22Rv1 (cell line): ENCODE measurements at regions not wholly inside any gene's neighbourhood (a gene's known extent, or its start where the extent isn't known, plus 50 kb on each side); places are given as distances from the start of the nearest gene placed in this dataset.

ENCODE experiments used
- H3K27ac ChIP-seq: fragments of 450-650 bp; 2 replicates; pipeline ENCODE4 v1.5.1; 2017
- CTCF ChIP-seq: fragments of 450-650 bp; IDR thresholded peaks from 2 replicates; pipeline ENCODE4 v1.5.1; 2017; ENCODE audit warnings: mild to moderate bottlenecking
- ZFX ChIP-seq: fragments of 450-650 bp; IDR thresholded peaks from 2 replicates; pipeline ENCODE4 v1.6.1; 2017; ENCODE audit warnings: antibody characterized with exemption, borderline replicate concordance

DNA sequence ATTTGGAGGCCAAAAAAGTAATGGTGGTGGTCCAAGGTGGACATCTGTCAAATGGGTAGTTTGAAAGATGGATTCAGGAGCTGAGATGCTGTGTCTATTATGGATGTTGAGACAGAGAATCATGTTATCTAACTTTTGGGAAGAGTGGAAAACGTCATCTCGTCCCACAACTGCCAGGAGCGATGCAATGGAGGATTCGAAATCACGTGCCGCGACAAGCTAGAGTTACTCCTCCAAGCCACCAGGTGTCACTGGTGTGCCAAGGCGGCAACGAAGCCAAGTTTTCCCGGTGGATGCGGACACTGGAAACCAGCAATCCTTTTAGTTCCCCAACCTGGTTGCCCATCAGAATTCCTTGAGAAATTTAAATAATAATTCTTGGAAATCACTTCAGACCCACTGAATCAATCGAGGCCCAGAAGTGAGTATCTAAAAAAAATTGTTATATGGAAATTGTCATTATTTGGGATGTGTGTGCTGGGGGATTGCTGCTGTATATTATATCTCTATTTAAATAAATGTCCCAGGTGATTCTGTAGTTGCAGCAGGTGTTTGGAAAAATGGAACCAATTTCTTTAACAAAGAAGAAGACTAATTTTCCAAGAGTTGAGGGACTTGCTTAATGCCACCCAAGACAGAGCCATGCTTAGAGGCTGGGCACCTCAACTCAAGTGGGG is 206.1 kb downstream of the HAPSTR1 start:
- TF ChIP-seq ZFX (no peak), CTCF (peak; percentile 89)
- H3K27ac ChIP-seq: no peak overlapping the region

- H3K27ac ChIP-seq: no peak overlapping the region
Measured at GRCh38 chr16:9300252-9300651, 208.8 kb downstream of the HAPSTR1 start.

GRCh38 chr16:9302072-9302471 is 210.6 kb downstream of the HAPSTR1 start:
- H3K27ac ChIP-seq: no peak overlapping the region
- TF ChIP-seq ZFX: no peak
- TF ChIP-seq CTCF: no peak

More at GRCh38 chr16:9300252-9300651, 208.8 kb downstream of the HAPSTR1 start:
- TF ChIP-seq ZFX (no peak), CTCF (no peak)

DNA sequence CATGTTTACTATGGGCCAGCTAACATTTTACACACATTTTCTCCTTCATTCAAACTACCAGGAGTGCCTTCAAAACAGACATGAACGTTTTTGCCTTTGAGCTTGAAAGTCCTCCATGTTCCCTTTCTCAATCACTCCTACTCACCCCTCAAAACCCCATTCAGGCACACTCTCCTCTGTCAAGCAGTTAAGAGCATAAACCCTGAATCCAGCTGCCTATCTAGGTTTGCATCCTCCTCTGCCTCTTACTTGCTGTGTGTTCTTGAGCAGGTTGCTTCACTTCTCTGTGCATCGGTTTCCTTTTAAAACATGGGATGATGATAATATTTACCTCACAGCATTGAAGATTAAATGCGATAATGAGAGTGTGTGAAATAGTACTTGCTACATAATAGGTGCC is 215.3 kb downstream of the HAPSTR1 start:
- no peak overlapping the region for H3K27ac ChIP-seq
- no peak for TF ChIP-seq CTCF
- no peak for TF ChIP-seq ZFX

DNA sequence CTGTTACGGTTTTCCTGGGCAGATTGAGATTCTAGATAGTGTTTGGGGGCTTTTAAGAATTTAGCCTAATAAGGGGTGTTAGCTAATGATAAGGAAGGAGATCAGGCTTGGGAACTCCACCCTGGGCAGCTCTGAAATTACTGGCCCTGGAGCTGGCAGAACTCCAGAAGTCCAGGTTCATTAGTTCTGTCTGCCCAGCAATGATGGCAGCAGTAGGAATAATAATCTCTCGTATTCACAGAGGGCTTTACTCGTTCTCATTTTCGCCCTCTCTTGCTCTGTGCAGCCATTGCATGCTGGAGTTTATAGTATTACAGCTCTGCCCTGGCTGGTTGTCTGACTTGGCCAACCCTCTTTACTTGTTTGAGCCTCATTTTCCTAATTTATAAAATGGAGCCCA is 216.0 kb downstream of the HAPSTR1 start:
- no peak overlapping the region for H3K27ac ChIP-seq
- TF ChIP-seq ZFX (no peak), CTCF (no peak)

GRCh38 chr16:9308356-9308801 is 216.9 kb downstream of the HAPSTR1 start:
- H3K27ac ChIP-seq: no peak overlapping the region
- TF ChIP-seq CTCF (no peak), ZFX (no peak)

GRCh38 chr16:9308850-9309249 is 217.4 kb downstream of the HAPSTR1 start:
- TF ChIP-seq ZFX (no peak), CTCF (no peak)
- no peak overlapping the region for H3K27ac ChIP-seq
